HG02943 (cell line): ENCODE measurements at regions not wholly inside any gene's neighbourhood (a gene's known extent, or its start where the extent isn't known, plus 50 kb on each side); places are given as distances from the start of the nearest gene placed in this dataset.

Experiments
- ATAC-seq: cut with Tn5 transposase; IDR thresholded peaks from one replicate; pipeline ENCODE4 v1.9.1; 2021; ENCODE audit warnings: mild to moderate bottlenecking, low read depth, moderate library complexity; ENCODE audit not compliant: unreplicated experiment

DNA sequence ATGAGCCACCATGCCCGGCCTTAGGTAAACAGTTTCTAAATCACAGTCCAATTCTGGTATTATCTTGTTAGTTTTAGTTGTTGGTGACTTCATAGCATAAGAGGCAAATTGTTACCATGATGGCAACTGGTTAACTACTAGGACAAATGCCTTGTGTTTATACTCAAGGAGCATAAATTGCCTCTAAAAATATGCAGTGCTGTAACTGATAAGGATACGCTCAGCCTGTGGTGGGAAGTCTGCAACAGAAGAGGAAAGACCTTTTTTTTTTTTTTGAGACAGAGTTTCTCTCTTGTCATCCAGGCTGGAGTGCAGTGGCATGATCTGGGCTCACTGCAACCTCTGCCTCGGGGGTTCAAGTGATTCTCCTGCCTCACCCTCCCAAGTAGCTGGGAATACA is 311.9 kb upstream of the ARGLU1 start:
- no peak for ATAC-seq

DNA sequence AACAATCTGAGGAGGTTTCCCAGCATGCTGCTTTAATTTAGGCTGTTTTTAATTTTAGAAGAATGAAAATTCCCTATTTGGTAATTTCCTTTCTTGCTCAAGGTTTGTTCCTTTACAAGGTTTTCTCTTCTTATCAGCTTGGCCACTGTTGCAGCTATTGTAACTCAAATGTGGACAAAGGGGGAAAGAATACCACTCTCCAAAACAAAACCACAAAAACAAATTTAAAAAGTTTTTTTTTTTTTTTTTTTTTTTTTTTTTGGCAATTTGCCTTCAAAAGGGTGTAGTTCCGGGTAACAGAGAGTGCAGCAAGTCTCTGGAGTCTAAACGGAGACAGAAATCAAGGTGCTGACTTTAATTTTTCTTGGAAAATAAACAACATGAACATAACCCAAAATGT is 306.4 kb upstream of the ARGLU1 start:
- no peak for ATAC-seq

DNA sequence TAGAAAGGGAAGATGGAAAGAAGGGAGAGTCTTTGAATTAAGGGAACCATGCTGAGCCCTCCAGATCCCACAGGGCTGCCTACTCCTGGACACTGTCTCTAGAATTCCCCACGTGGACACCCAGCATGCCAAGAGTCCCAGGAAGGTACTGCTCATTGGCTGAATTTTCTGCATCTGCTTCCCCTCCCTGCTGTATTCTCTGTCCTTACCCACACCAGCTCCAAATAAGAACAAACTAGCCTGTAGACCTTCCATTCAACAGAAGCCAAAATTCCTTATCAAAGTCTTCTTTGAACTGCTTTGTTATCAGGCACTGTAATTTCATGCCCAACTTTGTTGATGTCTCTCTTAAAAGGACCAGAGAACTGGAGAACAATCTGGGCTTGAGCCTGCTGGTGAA is 305.9 kb upstream of the ARGLU1 start:
- ATAC-seq: no peak

DNA sequence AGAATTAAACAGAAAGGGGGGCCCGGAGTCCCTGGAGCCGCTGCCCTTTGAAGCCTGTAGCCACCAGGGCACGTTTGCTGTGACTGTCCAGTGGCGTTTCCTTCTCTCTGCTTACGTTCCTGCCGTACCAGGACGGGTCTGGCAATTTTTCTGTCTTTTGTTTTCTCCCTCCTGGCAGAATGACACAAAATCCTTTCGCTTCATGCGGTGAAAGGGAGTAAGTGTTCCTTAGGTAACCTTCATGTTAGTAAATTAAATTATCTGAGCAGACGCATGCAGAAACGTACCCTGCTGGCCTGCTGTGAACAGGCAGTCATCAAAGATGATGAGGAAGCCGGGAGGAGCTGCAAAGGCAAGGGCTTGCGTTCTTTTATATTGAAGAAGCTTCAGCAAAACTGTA is 299.3 kb upstream of the ARGLU1 start:
- no peak for ATAC-seq

DNA sequence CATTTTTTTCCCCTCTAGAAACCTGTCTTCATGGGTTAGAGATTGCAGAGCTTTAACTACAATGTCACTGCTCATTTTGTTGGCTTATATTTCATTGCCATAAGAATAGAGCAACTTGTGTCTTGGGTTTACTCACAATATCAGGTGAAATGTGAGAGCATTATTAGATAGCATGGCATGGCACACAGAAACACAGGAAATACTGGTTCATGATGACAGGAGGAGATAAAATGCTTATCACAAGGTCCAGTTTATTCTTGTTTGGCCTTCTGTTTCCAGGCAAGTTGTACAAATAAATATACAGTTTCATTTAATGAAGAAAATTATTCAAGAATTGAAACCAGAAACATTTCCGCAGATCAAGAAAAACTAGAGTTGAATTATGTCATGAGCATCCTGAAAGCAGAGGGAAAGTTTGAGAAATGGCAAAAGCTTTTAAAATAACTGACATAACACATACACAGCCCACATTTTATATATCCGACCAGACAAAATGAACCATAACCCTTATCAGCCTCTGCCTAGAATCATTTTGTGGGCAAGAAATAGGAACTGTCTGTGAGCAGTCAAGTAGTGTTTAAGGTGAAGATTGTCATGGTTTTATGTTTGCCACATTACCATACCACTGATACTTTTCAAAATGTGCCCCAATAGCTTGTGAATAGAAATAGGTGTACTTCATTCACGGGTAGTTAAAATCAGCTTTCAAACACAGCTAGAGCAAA is 297.9 kb upstream of the ARGLU1 start:
- no peak for ATAC-seq

DNA sequence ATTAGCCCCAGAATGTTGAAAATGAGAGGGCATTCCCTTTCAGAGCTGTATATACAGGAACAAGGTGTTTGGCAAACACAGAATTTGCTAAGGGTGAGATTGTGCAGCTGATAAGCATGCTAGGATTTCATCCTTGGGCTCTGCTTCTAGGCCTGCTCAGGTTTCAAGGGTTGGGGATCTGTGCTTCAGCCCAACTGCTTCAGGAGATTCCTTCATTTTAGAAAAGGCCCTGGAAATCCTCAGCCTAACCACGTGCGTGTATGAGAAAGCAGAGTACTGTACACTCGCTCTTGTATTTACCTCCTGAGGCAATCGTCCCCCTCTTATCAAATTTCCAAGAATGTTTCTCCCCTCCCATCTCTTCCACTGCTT is 291.6 kb upstream of the ARGLU1 start:
- no peak for ATAC-seq

DNA sequence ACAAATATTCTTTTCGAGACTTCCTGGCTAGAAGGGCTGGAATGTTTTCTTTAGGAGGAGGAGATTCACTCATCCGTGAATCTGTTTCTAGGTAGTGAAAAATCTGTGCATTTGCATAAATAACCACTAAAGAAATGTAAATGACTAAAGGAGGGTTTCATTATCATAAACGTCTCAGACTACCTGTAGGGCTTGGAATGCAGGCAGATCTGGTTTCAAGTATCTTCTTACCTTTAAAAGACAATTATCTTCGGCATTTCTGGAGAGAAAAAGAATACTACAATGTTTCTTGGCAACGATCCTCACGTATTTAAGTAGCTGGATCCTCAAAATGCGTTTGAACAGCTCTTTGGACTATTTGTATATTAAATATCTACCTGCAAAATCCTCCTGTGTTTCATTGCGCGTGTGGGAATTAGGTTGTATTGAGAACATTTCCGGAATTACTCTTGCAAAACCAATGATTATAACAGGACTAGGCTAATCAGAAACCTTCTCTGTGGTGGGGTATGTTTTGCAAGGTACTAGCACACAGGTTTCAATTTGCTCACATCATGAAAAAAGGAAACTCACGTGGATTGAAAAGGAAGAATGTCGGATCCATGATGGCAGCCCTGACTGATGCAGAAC is 291.1 kb upstream of the ARGLU1 start:
- ATAC-seq: no peak

DNA sequence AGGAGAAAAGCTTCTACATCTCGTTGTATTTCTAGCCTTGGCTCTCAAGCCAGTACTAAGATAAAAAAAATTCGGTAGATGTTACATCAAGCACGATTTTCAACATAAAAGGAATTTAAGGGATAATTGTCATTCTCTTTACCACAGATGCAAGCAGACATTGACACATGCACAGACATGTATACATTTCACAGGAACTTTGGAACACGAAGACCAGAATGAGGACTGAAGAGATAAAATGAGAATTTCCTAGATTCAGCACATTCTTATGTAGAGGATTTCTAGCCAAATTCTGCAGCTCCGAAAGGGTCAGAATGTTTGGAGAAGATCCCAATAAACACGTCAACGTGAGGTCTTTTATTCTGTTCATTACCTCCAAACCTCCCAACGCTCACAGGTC is 284.5 kb upstream of the ARGLU1 start:
- no peak for ATAC-seq

DNA sequence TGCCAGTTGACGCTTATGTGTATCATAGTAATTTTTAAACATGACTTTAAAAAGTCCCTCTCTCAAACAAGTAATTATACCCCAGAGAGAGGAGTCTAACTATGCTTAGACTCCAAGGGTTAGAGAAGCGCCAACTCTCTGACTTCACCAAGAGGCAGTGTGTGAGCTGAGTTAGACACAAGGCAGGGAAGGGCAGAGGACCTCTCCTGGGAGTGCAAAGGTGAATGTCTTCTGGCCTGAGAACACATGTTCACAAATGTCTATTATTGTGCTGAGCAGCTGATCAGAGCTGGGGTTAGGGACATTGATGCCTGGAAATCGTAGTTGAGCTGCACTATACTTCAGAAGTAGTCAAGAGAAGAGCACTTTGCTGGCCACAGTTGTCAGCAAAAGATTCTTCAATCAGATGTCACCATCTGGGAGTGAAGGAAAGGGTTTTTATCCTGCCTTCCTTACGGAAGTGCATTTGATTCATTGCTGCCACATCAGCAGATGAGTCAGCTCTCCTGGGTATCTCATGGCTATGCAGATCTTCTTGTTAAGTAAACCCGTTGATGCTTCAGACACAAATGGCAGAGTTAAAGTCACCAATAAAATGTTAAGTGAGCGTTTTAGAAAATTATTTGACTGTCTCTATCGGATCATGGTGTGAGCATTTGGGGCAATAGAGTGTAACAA is 283.2 kb upstream of the ARGLU1 start:
- no peak for ATAC-seq

DNA sequence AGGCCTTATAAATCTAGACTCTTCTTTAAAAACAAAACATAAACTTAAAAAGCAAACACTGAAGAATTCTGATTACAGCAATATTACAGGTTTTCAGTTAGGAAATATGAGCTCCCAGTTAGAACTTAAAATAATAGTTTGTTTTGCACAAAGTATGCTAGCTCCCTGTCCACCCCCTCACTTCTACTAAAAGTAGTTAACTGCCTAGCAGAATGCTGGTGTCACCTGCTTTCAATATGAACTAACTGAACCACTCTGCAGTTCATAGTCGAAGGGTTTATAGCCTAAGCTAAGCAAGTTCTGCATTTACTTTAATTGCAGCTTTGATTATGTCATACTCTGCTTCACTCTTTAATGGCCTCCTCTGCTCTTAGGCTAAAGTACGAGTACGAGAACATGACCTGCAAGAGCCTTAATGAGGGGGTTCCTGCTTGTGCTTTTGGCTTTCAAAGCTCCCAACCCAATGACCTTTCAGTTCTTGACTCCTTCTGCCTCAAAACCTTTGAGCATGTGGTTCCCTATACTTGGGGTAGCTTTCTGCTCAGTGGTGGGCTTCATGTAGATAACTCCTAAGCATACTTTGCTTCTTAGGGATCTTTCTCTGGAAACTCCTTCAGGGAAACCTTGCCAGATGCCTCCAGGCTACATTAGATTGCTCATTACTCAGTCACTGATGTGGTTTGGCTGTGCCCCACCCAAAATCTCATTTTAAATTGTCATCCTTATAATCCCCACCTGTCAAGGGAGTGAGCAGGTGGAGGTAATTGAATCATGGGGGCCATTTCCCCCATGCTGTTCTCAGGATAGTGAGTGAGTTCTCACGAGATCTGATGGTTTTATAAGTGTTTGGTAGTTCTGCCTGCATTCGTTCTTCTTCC is 278.9 kb upstream of the ARGLU1 start:
- ATAC-seq: no peak

DNA sequence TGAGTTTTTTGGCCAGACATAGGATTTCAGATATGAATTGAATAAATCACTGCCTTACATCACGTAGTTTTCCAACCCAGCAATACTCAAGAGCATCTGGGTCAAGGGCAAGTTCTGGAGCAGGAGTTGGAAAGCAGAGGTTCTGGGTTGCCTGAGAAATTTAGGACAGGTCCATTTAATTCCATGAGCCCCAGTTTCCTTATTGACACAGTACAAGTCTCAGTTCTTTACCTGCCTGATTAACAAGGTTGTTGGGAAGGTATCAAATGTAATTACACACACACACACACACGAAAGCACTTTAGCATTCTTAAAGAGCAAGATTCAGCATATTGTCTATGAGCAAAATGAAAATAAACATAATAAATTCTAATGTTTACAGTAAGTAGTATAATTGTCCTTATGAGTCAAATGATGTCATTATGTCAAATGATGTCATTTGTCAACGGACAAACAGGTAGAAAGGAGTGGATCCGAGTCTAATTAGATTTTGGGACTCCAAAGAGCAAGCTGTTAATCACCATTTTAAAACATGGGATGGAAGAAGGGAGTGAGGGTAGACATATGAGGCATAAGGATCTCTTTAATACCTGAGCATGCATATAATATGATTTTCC is 268.4 kb upstream of the ARGLU1 start:
- no peak for ATAC-seq

DNA sequence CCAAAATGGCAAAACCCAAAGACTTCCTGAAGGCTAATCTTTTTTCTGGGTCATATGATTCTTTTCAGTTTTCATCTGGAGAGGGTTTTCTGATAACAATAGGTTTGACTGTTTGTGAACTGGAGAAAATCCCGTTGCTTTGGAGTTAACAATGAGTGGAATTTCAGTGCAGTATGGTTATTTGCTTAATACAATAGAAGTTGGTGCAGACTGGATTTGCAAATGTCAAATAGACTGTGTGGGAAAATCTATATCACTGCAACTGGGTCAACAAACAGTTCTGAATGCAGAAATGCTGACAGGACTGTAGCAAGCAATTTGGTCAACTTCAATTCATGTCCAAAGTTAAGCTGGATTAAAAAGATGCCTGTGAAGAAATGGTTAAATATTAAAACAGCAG is 267.5 kb upstream of the ARGLU1 start:
- no peak for ATAC-seq

DNA sequence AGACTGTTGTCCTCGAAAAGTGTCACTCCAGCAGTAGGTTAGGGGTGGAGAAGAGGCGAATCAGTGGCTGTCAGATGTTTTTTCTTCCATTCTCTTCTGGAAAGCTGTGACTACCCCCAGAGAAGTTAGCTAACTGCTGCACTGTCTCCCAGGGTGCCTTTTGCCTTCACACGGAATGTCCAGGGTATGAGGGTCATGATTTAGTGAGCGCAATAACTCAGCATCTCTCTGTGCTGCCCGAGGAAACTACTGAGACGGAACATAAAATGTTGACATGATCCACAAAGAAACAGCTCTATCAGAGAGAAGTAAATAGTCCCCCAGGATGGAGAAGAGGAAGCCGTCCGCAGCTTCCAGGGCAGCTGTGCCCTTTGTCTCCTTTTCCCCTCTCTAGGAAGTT is 254.0 kb upstream of the ARGLU1 start:
- no peak for ATAC-seq

DNA sequence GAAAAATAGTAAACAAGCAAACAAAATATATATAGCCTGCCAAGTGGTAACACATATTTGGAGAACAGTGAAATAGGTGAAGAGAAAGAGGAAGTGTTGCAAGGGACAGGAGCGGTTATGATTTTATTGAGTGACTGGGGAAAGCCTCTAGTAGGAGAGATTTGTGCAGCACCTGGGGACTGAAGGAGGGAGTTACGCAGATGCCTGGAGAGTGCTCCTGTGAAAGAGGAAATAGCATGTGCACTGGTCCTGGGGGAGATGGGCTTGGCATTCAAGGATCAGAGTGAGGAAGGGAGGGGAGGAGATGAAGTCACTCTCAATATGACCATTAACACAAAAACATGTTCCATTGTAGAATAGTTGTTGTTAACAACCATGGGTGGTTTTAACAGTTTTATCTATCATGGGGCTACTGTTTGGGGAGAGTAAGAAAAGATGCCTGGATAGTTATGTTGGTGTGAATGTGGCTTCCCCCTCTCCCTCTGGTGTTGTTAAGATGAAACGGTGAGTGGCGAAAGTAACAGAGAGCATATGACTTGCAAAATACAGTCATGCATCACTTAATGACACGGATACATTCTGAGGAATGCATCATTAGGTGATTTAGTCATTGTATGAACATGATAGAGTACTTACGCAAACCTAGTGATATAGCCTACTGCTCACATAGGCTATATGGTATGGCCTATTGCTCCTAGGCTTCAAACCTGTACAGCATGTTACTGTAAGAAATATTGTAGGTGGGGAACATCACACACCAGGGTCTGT is 251.7 kb upstream of the ARGLU1 start:
- no peak for ATAC-seq

DNA sequence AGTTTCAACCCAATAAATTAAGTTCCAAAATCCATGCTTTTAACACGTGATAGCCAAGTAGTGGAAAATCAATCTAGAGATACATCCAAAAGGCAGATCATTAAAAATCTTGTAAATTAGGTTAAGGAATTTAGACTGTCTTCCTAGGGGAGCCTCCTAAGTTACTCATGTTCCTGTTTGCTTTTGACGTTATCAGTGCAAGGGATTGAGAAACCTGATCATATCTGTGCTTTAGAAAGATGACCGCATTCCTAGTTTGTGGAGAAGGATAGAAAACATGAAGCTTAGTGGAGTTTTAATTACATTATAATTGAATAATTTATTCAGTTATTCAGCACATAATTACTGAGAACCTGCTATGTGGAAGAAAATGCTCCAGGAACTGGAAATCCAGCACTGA is 251.0 kb upstream of the ARGLU1 start:
- no peak for ATAC-seq

DNA sequence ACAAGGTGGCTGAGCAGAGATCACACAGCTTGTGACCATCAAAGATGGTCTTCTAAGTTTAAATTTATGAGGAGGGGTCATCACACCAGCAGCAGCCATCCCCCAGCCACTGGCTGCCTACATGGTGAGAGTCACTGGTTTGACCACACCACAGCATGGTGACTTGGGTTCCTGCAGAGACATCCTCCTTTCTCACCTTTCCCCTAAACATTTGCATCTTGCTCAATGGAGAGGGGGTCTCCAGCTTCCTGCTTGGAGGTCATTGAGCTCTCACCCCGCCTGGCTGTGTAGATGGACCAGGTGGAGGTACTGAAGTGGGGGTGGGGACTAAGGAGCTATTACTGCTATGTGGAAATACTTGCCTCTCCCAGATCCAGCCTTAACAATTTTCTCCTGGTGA is 247.6 kb upstream of the ARGLU1 start:
- ATAC-seq: no peak

DNA sequence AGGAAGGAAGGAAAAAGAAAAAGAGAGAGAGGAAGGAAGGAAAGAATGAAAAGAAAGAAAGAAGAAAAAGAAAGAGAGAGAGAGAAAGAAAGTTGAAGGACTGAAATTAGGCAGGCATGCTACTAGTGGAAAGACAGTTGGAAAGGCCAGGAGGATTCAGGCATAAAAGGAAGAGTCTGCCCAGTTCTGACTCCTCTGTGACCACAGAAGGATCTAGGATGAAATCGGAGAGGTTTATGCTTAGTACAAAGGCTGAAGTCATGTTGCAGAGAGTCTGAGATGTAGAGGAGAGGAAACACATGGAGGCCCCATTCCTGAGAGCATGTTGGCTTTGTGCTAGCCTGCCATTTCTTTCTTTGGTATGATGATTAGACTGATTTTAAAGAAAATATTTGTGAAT is 246.5 kb upstream of the ARGLU1 start:
- no peak for ATAC-seq

DNA sequence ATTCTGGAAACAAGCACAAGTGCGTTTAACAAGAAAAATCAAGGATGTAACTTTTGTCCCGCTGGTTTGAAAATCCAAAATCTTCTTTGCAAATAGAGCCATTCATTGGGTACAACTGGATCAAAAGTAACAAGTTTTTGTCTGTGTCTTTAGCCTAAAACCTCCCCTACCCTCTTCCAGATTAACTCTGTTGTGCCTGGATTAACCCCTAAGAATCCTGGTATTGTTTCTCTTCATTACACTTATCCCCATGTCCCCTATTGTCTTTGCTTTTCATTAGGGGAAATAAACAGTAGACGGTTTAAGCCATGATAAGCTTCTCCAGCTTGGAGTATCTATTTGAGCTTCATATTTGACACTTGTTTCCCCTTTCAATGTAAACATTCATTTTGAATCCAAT is 242.1 kb upstream of the ARGLU1 start:
- no peak for ATAC-seq

DNA sequence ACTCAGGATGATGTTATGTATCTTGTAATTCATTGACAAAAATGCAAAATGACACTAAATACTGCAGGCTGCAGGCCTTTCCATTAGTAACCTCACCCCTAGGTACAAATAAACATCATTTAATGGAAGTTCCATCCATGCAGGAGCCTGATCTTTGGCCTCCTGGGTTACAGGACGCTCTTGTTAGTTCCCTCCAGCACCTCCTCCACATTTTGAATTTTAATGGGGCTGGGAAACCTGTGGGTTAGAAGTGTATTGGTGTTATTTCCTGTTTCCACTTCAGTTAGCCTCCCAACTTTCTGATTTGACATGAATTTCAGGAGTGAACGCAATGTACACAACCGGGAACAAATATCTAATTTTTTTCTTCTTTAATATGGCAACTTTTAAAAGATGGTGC is 237.1 kb upstream of the ARGLU1 start:
- ATAC-seq: no peak

DNA sequence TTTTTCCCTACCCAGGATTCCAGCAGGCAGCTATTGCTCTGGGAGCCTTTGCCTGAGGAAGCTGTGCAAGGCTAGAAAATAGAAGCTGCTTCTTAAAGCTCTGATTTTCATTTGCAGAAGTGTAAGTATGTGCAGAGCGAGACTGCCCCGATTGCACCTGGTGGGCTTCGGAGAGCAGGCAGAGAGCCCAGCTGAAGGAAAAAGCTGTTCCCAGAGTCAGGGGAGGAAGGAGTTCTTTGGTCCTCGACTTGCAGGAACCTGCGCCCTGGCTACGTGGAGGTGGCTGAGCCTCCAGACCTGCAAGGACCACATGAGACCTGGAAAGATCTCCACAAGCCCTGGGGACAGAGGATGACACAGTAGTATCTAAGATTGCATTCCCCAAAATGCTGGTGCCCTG is 235.0 kb upstream of the ARGLU1 start:
- ATAC-seq: no peak
